Myocyte (in vitro differentiated cells): ENCODE measurements at regions not wholly inside any gene's neighbourhood (a gene's known extent, or its start where the extent isn't known, plus 50 kb on each side); places are given as distances from the start of the nearest gene placed in this dataset.

Experiments used
- DNase-seq: peaks from one replicate; pipeline ENCODE4 v3.0.0-alpha.2; 2012; ENCODE audit warnings: low read depth

DNA sequence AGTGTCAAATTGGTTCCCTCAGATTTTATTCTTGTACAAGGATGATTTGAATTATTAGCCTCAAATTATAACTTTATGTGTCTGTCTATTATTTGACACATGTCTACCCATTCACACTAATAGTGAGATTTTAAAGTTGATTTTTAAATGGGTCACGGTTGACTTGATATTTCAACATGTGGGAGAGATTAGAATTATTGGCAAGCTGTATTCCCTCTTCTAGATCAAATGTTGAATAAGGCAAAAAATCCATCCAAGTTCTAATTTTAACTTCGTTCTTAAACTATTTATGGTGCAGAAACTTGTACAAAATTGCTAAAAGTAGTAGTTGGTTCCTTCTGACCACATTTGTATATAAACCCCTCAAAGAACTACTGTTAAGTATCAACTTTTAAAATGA is 1498.0 kb downstream of the STIM2 start:
- no peak for DNase-seq

DNA sequence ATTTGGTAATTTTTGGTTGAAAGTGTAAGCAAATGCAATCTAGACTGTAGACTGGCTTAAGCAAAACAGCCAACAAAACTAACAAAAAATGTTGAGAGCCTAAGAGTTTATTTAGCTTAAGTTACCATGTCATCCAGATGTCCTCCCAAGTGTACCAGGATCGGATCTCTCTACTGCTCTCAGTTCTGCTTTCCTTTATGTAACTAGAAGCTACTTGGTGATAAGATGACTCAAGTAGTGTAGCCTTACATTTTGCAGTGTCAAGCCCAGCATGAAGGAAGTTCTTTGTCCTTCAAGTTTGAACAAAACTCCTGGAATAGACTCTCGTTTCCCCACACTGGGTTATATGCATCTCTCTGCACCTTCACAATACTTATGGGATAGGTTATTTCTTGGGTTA is 1500.0 kb downstream of the STIM2 start:
- DNase-seq = no peak

DNA sequence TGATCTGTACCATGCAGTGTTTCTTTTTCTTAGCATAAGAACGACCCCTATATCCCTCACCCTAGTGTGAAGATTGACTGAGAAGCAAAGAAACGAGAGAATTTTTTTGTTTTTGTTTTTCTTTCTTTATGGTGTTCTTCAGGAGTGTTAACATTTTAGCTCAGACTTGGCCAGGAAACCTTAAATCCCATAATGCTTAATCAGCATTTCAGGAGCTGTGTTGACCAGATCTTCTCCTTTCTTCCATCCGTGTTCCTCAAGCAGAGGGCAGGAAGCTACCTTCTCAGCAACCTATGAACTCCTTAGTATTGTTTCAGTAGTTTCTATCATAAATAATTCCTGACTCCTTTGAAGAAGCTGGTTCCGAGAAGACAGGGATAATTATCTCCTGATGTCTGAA is 1501.5 kb downstream of the STIM2 start:
- no peak for DNase-seq

DNA sequence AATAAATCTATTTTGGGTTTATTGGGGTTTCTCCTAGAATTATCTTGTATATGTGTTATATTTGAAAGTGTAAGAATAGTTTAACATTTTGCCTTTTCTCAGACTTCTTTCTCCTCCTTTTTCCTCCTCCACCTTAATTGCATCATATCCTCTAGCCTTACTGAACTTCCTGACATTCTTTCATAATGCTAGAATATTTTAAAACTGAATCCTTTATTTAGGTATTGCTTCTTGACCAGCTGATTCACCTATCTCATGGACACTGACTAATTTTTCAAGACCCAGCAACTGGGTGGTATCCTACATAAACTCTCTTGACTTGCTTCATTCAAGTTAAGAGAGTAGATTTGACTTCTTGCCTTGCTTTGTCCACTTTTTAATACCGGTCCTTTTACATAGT is 1508.9 kb downstream of the STIM2 start:
- no peak for DNase-seq

DNA sequence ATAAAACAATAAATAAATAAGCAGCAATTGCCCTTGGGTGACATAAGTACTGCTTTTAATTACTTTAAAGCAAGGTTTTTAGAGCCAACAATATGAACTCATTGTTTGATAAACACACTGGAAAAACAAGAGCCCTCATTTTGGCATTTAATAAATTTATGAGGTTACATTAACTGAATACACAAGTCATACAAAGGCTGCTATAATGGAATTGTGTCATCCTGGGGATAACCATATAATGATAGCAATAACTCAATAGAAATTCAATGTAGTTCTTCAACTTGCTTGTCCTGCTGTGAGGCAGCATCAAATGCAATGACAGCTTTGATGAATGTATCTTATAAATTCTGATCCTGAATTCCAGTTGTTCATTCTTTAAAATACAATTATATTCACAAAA is 1512.5 kb downstream of the STIM2 start:
- DNase-seq = no peak

DNA sequence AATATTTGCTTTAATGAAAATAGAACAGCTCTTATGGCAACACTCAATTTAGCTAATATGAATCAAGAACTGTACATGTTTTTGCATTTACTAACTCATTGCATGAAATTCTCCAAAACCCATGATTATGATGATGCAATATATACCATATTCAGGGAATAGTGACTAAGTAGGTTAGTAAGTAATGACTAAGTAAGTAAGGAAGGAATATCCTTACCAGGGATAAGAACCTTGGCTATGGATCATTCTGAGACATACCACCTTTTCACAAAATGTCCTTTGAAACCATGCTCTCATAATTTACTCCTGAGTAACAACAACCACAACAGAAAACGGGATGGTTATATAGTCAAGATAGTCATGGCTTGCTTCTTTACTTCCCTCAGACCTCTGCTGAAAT is 1513.0 kb downstream of the STIM2 start:
- no peak for DNase-seq

DNA sequence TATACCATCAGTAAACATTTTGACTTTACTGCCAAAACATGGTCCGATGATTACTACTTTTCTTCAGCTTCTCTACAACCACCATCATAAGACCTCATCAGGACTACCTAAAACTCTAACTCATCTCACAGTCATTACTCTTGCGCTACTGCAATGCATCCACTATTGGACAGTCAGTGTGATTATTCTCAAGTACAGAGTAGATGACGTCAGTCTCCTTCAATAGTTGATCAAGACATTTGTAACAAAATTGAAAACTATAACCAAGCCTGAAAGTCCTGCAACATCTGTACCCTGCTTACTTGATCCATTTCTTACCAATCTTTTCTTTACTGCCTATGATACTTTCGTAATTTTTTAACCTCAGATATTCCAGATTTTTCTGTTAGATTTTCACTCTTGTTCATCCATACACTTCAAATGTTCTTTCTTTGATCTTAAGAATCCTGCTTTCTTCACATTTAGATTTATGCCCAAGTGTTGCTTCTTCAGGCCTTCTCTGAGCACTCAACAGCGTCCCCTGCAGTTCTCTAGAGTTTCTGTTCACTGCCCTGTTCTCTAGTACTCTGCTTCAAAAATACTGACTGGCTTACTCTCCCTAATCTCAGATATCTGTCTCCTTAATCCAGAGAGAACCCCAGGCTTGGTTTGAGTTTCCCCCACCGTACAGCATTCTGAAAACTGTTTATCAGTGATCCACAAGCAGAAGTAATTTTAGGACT is 1517.6 kb downstream of the STIM2 start:
- no peak for DNase-seq

DNA sequence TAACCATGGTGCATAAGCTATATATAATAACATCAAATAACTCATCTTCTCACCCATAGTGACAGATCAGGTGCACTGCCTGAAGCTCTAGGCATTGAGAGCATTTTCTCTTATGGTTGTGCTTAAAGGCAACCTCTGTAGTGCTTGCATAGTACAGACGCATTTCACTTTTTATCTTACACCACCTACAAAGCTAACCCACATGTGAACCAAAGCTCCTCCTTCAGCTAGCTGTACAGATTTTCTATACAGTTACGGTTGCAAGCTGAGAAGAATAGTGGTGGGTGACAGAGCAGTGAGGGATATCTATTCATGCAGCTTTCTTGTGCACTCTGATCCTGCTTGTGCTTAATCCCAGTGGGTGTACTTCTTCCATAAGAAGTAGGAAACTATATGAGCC is 1525.2 kb downstream of the STIM2 start:
- no peak for DNase-seq

DNA sequence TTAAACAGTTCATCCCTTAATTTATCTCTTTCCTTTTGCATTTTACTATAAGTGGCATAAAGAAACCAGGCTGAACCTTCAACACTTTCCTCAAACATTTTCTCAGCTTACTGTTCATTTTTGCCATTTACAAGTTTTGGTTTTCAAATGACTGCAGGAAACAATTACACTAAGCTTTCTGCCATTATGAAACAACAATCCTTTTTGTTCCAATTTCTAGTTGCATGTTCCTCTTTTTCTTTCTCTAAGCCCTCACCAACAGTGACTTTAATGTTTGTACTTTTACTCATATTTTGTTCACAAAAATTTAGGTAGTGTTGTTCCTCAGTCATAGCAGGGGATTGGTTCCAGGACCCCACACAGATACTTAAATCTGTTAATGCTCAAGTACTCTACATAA is 1526.1 kb downstream of the STIM2 start:
- no peak for DNase-seq

DNA sequence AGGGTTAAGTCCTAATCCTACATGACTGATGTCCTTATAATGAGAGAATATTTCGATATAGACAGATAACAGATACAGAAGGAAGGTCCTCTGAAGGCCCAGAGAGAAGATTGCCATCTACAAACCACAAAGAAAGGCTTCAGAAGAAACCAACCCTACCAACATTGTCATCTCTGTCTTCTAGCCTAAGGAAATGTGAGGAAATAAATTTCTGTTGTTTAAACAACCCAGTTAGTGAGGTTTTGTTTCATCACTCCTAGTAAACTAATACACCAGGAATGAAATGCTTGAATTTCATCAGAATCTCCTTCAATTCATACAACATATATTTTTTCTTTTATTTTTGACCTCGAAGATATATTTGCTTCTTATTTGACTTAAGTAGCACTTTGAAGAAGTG is 1527.8 kb downstream of the STIM2 start:
- DNase-seq = no peak

DNA sequence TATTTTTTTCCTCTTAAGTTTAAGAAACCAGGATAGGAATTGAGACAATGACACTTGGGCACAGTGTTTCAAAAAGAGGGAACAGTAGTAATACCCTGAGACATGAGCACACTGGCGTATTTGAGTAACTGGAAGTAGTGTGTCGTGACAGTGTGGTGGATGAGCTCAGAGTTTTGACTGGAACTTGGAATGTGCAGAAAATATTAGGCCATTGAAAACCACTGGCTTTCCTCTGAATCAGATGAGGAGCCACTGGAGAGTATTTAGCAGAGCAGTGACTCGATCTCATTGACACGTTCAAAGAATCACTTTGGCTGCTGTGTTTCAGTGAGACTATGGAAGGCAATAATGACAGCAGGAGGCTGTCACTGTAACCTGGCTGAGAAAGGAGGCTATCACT is 1531.2 kb downstream of the STIM2 start:
- DNase-seq = peak; percentile 3

DNA sequence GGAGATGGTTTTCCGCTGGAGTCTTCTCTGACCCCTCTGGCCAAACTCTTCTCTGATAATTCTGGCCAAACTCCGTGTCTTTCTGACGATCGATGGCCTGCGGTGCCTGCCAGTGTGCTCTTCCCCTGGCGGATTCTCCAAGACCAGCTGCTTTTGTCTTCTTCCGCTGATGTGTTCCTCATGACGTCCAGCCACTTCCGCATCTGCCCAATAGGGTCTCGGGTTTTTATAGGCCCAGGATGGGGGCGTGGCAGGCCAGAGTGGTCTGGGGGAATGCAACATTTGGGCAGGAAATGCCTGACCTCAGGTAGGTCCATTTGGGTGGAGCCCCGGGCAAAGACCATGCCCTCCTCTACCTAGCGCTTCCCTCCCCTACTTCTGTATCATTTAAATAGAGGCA is 1542.1 kb downstream of the STIM2 start:
- no peak for DNase-seq

DNA sequence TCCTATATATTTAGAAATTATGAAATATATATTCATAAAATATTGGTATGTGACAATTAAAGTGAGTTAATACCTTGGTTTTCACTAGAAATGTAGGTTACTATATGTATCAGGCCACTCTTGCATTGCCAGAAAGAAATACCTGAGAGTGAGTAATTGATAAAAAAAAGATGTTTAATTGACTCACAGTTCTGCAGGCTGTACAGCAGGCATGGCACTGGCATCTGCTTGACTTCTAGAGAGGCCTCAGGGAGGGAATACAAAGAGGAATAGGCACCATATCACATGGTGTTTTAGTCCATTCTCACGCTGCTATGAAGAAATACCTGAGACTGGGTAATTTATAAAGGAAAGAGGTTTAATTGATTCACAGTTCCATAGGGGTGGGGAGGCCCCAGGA is 1560.6 kb downstream of the STIM2 start:
- DNase-seq = no peak

DNA sequence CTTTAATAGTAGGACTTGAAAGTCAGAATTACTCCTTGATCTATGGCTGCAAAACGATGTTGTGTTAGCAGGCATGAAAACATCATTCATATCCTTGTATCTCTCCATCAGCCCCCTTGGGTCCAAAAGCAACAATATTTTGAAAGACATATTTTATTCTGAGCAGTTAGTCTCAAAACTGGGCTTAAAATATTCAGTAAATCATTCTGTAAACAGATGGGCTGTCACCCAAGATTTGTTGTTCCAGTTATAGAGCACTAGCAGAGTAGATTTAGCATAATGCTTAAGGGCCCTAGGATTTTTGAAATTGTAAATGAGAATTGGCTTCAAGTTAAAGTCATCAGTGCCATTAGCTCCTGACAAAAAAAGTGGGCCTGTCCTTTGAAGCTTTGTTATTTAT is 1565.6 kb downstream of the STIM2 start:
- DNase-seq = no peak

DNA sequence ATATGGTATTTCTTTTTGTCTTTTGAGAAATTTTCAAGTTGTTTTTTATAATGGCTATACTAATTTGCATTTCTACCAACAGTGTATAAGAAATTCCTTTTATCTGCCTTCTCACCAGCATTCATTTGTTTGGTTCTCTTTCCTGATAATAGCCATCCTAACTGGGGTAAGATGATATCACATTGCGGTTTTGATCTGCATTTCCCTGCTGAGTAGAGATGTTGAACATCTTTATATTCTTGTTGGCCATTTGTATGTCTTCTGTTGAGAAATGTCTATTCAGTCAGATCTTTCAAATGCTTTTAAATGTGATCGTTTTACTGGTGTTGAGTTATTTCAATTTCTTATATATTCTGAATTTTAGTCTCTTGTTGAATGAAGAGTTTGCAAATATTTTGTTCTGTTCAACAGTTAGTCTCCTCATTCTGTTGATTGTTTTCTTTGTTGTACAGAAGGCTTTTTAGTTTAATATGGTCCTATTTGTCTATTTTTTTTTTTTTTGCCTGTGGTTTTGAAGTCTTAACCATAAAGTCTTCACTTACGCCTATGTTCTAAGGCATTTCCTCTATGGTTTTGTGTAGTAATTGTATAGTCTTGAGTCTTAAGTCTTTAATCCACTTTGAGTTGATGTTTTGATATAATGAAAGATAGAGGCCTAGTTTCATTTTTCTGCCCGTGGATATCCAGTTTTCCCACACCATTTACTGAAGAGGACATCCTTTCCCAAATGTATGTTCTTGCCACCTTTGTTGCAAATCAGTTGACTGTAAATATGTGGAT is 1566.9 kb downstream of the STIM2 start:
- DNase-seq = no peak

DNA sequence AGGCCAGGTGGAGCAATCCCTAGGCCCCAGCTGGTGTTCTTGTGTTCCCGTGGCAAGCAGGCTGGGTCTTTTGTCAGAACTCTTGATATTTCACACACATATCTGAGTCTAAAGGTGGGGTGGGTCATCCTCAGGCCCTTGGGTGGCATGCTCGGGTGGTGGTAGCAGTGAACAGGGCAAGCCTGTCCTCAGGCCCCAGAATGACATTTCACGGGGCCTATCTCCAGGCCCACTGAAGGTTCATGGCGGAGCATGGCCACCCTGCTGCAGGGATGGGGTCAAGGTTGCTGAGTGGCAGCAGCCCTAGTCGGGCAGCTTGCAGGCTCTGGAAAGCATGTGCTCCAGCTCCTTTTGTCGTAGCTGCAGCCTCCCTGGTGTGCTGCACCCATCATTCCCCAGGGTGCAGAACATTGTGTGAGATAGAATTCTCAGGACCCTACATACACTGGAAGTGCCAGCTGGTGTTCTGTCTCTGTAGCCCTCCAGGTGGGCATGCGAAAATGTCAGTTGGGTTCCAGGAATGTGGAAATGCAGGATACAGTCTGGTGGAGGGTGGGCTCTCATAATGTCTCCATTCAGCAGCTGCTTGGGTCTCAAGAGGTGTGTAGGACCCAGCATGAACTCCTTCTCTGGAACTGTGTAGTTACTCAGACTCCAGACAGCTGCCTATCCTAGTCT is 1571.8 kb downstream of the STIM2 start:
- no peak for DNase-seq

DNA sequence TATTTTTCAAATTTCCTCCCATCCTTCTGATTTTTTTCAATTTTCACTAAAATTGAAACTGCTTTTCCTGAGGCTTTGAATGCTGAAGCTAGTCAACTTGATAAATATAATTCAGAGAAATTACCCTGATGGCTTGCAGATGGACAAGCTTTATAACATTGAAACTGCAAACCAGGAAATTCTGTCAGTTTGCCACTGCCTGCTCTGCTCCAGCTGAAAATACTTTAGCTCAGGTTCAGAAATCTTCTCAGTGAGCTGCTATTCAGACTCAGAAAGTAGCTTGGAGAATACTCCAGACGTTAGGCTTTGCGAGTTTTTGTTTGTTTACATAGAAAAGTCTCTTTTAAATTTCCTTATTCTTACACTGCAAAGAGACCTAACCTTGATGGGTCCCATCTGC is 1574.7 kb downstream of the STIM2 start:
- DNase-seq = no peak

DNA sequence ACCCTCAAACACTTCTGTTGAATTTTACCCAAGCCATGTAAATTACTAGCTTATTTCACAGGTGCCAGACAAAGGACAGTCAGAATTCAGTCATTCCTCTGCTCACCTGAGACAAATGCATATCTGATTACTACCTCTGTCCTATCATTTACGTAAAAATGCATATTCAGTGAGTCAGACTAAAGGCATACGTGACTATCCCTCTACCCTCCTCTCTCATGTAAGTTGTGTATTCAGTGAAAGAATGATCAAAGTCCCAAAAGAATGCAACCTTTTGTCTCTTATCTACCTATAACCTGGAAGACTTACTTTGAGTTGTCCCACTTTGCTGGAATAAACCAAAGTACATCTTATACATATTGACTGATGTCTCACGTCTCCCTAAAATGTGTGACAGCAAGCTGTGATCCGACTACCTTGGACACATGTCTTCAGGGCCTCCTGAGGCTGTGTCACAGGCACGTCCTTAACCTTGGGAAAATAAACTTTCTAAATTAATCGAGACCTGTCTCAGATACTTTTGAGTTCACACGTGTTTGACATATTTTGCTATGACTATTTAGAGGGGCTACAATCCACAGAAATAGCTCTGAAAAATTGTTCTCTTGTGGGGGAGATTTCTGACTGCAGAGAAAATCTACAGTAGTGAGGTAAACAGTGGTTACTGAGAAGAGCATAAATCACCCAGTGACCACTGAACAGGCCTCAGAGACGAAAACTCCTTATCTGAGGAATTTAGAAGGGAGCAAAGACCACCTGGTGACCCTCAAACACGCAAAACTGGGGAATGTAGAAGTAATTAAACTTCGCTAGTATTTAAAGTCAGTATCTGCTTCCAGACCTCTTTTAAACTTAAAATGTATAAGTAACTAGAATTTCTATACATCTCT is 1575.8 kb downstream of the STIM2 start:
- no peak for DNase-seq

DNA sequence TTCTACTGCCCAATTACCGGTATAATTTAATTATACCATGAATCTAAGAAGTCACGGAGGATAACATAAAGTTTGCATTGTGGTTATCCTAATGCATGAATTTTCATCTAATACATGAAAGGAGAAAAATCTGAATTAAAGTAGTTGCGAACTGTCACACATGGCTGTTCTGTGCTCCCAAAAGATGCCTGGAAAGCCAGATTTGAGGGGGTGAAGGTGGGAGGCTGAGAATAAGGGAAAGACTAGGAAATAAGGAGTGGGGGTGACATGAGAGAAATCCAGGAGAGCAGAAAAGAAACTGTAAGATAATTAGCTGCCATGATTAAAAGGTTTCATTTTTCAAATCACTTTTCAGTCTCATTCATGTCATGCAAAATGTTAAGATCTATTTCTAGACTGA is 1582.7 kb downstream of the STIM2 start:
- no peak for DNase-seq

DNA sequence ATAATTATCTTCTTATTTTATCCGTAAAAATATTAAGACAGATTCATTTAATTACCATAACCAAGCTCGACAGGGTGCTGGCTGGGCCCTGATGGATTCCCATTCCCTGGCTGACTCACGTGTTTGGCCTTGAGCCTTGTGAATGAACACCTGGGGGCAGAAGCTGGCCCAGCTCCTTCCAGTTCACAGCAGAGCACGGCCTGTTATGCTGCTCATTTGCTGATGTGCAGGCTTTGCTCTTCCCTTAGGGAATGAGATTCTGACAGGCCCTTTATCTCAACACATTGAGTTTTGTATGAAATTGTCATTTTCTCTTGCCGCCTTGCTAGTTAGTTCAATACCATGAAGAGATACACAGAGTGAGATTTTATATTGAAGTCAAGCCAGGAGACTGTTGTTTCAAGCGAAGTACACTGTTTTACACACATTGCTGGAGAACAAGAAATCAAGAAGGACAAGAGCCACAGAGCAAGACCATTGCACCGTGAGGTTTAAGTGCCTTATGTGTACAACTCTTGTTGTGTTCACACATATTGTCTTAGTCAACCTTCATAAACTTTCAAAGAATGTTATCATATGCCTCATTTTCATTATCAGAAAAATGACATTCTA is 1583.3 kb downstream of the STIM2 start:
- no peak for DNase-seq

DNA sequence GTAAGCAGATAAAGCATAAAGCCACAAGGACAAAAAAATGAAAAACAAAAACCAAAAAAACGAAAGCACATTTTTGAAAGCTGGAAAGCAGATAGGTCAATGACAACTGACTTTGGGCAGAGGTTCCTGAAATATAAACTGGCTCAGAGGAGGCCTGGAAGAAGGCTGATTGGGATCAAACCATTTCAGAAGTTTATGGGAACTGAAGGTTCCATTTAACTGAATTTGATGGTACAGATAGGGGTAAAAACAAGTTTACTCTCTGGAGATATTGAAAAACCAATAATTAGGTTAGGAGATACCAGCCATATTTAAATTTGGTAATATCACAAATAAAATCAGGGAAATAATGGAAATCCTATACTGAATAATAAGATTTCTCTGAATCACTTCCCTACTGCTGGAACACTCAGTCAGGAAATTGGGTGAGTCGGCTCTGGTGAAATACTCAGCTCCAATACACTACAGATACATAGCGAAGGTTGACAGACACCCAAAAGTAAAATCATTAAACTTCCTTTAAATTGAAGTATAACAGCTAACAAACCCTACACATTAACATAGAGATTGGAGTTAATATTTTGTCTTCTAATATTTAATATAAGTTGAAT is 1584.3 kb downstream of the STIM2 start:
- no peak for DNase-seq
